HG02870 (cell line): ENCODE measurements at regions not wholly inside any gene's neighbourhood (a gene's known extent, or its start where the extent isn't known, plus 50 kb on each side); places are given as distances from the start of the nearest gene placed in this dataset.
"Not testable (repeated sequence)": the region's sequence is repeated elsewhere in the genome, so short reads cannot be mapped to it uniquely, and the experiment has no call there.

ENCODE experiments used
- ATAC-seq: cut with Tn5 transposase; IDR thresholded peaks from one replicate; pipeline ENCODE4 v1.9.1; 2021; ENCODE audit warnings: mild to moderate bottlenecking, moderate library complexity; ENCODE audit not compliant: unreplicated experiment

GRCh38 chr2:111661286-111661940, 222.6 kb downstream of the ANAPC1 start:
- ATAC-seq, result no peak

DNA sequence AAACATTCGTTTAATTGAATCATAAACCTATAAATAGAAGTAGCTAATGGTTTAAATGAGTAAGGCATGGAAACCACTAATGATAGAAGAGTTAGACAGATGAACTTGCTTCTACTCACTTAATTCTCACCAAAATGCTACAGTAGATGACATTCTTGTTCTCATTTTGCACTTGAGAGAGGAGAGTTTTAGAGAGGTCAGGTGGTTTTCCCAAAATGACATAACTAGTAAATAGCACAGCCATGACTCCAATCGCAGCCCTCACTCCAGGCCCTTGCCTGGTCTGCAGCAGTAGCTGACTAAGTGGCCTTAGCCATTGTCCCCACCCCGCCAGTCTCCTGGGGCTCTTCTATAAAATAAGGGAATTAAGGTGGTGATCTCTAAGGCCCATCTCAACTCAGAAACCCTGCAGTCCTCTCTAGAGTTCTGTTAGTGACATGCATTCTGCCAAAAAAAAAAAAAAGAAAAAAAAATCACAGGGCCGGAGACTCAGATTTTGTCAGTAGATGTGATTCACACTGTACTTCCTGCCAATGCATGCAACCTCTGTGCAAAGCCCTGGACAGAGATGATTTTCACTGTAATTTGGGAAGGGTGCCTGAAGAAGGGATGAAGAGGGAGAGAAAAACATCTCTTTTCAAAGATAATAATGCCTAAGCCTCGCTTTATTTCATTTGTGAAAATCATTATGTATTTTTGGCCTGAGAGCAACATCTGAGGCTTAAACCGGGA, 221.8 kb downstream of the ANAPC1 start:
- no peak for ATAC-seq

DNA sequence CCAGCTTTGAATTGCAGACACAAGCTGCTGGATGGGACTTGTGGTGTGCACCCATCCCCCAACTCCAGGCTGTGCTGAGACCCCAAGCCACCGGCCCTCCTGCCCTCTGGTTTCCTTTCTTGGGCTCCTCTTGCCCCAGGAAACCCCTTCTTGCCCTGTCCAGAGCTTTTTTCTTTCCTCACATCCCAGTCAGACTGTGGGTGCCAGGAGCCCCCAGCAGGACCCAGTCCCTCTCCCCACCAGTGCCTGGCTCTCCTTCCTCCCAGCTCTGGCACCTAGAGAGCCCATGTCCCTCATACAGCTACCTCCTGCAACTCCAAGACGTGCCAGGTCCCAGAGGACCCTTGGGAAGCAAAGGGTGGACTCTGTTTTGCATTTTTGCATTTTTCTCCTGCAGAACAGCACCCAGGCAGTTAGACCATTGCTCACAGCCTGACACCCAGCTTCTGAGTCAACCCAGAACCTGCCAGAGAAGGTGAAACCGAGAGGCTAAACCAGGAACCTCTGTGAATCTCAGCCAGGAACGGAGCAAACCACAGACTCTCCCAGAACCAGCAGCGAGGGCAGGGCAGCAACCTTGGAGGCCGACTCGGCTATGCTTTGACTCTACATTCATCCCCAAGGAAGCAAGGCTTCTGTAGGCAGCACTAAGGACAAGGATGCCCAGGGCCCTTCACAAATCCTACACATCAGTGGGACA, 221.1 kb downstream of the ANAPC1 start:
- ATAC-seq, result peak; percentile 97

DNA sequence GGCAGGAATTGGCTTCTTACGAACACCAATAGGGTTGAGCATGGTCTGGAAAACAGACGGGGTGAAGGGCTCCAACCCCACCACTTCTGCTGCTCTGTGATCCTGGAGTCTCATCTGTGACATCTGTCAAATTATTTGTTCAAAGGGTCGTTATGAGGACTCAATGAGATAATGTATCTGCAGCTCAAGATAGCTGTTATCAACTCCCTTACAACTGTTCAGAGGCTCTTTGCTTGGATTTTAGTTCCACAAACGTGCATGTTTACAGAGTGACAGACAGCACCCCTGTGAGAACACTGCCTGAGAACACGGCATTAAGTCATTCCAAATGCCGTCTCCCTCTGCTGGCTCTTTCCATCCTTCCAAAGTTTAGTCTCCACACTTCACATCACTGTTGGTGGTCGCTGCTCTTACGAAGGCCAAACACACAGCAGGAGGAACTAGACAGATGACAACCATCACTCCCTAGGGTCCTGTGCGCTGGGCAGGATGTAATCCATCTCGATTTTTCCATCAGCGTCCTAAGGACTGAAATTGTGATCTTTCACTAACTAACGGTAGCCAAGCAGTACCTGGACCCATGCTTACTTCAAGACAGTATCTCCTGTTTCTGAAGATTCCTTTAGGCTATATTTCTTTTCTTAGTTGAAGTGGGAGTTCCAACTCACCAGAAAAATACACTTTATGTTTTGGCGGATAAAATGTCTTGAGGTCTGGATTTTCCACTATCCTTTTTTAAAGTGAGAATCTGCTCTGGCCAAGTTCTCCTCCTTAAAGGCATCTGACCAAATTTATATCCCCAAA, 220.3 kb downstream of the ANAPC1 start:
- peak; percentile 12 for ATAC-seq

DNA sequence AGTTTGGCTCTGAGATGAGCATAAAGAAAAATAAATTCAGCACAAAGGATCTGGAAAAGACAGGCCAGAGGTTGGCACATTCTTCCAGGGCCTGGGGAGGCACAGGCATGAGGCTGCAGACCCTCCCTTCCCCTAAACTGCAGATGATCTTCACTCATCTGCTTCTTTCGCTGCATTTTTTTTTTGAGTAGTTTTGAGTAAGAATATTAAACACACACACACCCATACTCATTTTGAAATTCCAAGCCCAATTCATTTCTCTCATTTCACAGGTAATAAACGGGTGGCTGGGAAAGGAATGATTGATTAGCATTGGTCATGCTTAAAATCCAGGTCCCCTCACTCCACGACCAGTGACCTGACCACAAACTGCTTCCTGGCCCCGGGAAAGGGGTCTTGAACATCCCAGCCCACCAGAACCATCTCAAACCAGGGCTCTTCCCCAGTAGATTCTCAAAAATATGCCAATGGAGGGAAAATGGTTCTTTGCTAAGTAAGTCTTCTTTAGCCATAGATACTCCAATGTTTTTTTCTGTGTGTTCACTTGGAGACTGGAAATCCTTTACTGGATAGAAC, 219.6 kb downstream of the ANAPC1 start:
- no peak for ATAC-seq

- no peak for ATAC-seq
Observed at GRCh38 chr2:111665011-111665410, 219.0 kb downstream of the ANAPC1 start.

DNA sequence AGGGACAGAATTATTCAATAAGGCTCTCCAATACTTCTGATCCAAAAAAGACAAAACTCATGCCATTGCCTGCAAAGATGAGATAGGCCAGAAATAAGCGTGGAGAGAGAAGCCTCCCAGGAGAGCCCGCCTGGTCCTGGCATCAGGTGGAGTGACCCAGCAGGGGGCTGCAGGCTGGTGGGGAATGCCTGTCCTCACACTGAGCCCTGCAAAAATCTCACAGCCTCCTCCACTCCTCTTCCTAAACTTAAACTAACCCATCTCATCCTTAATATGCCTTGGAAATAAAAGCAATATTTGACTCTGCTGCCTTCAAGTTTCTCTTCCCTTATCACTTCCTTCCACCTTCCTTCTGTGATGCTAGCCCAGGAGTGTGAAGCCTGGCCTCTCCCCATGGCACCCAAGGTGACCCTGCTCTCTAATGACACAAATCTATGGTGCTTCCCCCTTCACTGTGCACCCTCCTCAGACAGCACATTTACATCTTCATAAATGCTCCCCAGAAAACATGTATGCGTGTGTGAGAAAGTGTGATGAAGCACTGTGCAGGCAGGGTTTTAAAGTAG, 218.4 kb downstream of the ANAPC1 start:
- ATAC-seq, result no peak

GRCh38 chr2:111666160-111666559, 217.8 kb downstream of the ANAPC1 start:
- no peak for ATAC-seq

DNA sequence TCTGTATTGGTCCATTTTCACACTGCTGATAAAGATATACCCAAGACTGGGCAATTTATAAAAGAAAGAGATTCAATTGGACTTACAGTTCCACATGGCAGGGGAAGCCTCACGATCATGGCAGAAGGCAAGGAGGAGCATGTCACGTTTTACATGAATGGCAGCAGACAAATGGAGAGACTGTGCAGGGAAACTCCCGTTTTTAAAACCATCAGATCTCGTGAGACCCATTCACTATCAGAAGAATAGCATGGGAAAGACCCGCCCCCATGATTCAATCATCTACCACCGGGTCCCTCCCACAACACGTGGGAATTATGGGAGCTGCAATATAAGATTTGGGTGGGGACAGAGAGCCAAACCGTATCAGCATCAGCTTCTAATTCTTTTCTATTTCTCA, 217.0 kb downstream of the ANAPC1 start:
- no peak for ATAC-seq

DNA sequence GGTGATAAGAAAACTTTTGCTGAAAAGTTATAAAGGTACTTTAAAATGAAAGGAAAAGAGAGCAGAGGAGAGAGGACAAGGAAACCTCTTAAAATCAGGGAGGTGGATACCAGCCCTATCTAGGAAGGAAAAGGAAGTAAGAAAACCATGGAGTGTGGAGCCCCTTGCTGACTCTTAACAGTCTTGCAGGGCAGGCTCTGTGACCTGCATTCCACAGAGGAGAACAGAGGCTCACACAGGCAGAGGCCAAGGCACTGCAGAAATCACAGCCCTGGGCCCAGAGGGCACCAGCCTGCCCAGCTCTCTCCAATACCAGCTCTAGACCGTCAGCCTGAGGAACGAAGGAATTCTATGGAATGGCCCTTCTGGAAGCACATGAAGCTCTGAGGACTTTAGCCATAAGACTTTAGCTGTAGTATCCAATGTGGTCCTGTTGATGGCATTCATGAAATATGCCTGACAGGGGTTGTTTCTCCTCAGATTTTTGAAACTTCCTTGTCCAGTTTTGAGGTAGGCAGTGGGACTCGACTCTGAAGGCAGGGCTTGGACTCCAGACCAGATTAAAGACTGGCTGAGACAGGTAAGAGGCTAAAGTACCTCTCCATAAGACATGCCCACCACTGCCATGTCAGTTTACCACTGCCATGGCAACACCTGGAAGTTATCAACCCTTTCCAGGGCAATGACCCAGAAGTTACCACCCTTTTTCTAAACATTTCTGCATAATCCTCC, 216.3 kb downstream of the ANAPC1 start:
- ATAC-seq, result no peak

- ATAC-seq, result no peak
Observed at GRCh38 chr2:111668274-111668616, 215.7 kb downstream of the ANAPC1 start.

GRCh38 chr2:111668741-111669140, 215.3 kb downstream of the ANAPC1 start:
- no peak for ATAC-seq

DNA sequence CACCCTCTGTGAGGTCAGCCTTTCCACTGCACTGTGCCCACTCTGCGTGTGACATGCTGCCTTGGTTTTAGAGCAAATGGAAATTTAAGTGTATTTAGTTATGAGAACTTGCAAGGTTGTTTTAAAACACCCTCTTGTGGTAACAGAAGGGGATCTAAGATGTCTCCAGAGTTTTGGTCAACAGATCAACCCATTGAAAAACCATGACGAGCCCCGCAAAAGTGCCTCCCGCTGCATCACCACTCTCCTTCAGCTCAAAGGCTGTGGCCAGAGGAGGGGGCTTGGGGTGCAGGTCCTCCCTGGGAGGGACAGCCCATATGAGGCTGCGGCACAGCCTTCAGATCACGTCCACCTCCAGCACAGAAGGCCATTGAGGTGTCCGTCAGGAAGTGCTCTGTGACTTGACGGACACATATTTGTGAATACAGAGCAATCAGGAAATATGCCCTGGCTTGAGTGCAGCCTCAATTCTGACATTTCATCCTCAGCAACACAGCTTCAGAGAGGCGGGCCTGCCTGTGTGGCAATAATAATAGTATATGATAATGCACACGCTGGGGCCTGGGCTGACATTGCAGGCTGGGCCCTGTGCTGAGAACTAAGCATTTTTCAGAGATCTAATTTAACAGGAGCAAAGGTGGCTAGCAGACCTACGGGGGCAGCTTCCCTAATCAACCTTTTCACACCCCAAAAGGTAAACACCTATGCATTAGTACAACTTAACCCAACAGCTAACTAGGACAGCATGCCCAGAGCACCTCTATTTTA, 213.9 kb downstream of the ANAPC1 start:
- ATAC-seq, result no peak

- no peak for ATAC-seq
Observed at GRCh38 chr2:111670776-111671175, 213.2 kb downstream of the ANAPC1 start.

- no peak for ATAC-seq
Observed at GRCh38 chr2:111671426-111672150, 212.4 kb downstream of the ANAPC1 start.

- ATAC-seq, result not testable (repeated sequence)
Observed at GRCh38 chr2:111672641-111673040, 211.4 kb downstream of the ANAPC1 start.

DNA sequence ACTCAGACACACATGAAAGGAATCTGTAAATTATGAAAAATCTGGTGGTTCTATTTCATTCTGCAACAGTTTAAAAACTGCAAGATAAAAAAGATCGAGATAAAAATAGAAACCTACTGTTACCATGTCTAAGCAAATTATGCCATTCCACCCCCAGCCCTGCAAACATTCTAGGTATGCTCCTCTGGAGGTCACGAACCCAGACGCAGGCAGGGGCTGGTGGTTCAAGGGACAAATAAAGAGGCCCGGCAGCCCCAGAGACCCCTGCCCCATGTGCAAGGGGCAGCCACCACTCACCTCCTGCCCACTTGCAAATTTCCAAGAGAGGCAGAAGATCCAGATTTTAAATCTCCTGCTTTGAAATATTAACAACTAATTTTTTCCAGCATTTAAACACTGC, 210.5 kb downstream of the ANAPC1 start:
- no peak for ATAC-seq

DNA sequence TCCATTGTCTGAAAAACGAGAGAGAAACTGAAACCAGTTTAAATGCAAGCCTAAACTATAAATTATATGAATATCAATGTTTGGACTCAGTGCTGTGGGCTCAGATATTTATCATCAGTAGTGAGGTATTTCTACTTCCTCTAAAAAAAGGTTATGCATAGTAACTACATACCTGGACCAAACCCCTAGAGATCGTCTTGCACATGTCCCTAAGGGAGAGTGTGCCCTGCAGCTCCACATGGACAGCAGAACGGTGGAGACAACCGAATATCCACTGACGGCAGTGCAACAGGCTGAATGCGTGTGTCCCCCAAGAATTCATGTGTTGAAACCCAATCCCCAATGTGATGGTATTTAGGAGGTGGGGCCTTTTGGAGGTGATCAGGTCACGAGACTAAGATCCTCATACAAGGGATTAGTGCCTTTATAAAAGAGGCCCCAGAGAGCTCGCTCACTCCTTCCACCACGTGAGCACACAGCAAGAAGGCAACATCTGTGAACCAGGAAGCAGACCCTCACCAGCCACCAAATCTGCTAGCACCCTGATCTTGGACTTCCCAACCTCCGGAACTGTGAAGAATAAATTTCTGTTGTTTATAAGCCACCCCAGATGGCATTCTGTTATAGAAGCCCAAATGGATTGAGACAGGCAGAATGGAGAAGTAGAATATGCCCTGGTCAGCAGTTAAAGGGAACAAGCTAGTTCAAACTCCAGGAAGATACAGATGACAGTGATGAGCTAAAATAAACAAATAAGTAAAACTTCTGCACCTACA, 208.4 kb downstream of the ANAPC1 start:
- no peak for ATAC-seq
